Activated naive CD8-positive, alpha-beta T cell treated with anti-CD3 and anti-CD28 coated beads, Interleukin-2, amount 50 U/mL, for 16 hours (primary cell): ENCODE measurements at regions not wholly inside any gene's neighbourhood (a gene's known extent, or its start where the extent isn't known, plus 50 kb on each side); places are given as distances from the start of the nearest gene placed in this dataset.
"Not testable (repeated sequence)": the region's sequence is repeated elsewhere in the genome, so short reads cannot be mapped to it uniquely, and the experiment has no call there.

ENCODE experiments used
- DNase-seq: peaks from one replicate; pipeline ENCODE4 v3.0.0-alpha.2; 2020; ENCODE audit warnings: low read depth, low spot score

DNA sequence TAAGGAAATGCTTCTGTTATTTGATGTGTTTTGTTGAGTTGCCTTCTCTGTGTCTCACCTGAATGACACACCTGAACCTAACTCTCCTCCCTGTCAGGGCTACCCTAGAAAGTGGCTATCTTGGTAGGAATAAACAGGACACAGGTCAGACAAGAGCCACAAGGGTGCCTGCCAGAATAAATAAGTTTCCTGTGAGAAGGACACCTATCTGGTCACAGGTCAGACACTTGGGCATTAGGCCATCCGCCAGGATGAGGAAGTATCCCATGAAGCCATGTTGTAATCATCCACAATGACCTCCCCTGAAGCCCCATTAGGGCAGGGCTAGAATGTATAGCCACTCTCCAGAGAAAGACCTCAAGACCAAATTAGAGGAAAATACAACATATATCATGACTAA, 318.8 kb downstream of the ZNF674 start:
- DNase-seq = no peak

DNA sequence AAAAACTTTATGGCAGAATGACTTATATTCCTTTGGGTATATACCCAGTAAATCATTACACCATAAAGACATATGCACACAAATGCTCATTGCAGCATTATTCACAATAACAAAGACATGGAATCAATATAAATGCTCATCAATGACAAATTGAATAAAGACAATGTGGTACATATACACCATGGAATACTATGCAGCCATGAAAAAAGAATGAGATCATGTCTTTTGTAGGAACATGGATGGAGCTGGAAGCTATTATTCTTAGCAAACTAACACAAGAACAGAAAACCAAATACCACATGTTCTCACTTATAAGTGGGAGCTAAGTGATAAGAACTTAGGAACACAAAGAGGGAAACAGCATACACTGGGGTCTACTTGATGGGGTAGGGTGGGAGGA, 321.7 kb downstream of the ZNF674 start:
- DNase-seq = not testable (repeated sequence)

DNA sequence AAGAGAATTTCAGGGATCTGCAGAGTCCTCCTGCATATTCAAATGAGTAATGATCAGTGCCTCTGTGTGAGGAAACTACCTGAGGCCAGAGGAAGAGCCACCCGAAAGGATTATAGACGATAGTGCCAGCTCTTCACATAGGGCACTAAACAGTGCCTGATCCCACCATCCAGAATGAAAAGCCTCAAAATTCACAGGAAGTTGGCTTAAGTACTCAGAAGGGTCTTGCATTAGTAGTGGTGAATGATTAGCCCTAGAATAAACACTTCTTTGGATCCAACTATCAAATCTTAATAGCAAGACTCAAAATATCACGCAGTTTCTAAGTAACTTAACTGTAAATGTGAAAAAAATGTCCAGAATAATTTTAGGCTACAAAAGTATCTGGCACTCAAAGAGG, 324.4 kb downstream of the ZNF674 start:
- no peak for DNase-seq

DNA sequence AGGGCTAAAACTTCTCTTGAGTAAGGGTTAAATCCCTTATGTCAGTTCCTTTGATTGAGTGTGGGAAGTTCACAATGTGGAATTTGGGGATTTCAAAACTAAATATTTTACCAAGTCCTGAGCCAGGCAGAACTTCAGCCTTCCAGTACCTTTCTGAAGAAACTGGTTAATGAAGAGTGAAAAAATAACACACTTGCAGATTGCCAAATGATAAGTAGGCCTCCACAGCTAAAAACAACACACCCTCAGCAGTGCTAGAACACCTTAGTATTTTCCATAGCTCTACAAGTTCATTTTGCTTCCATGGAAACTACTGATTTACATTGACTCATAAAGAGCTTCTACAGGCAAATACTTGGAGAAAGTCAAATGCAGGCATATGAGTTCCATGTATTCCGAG, 326.8 kb downstream of the ZNF674 start:
- DNase-seq = no peak

DNA sequence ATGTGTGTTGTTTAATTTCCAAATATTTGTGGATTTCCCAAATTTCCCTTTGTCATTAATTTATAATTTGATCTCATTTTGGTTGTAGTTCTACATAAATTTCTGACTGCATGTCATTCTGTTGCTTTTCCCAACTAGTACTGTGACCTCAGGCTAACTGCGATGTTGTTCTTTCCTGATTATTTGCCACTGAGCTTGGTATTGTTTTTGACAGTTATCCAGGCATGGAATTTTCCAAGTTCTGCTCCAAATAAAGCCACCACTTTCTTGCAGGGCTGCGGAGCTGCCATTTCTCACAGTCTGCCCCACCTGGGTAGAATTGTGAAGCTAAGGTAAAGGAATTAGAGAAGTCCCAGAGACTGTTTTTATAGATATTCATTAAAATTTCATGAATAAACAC, 328.8 kb downstream of the ZNF674 start:
- DNase-seq = no peak

DNA sequence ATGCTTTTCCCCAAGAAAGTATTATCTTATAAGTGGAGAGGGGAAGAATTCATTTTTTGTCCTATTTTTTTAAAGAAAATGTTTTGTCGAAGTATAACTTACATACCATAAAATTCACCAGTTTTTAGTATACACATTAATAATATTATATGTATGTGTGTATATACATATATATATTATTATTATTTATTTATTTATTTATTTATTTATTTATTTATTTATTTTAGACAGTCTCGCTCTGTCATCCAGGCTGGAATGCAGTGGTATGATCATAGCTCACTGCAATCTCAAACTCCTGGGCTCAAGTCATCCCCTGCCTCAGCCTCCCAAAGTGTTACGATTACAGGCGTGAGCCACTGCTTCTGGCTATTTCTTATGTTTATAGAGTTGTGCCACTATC, 334.1 kb downstream of the ZNF674 start:
- DNase-seq = no peak

DNA sequence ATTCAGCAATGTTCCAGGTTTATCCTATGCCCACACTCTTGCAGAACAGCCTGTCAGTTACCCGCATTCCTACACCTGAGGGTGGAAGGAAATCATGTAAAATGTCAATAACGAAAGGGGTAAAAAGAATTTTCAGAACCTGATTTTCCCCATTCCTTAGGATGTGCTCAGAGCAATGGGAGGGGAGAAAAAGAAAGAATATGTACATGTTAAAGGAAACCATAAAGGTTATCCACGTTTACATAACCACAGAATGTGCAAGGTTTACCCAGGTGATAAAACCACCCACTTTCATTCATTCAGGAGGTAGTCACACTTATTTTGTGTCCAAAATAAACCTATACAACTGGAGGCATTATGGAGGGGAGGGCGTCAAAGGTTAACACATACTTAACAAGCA, 335.5 kb downstream of the ZNF674 start:
- DNase-seq = no peak

DNA sequence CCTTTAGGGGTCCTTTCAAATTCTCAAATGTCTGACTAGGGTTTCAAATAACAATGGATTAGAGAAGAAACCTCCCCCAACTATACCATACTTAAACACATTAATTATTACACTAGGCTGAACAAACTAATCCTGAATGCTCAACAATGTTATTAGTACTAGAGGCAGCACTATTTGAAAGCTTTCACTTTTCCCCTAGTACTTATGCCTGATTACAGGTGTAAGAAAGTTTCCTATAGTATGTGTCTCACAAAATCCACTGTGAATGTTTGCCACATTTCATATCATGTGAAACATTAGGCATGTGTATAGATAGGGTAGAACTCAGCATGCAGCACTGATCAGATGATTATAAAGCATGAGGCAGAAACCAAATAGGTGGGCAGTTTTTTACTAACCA, 336.2 kb downstream of the ZNF674 start:
- no peak for DNase-seq

DNA sequence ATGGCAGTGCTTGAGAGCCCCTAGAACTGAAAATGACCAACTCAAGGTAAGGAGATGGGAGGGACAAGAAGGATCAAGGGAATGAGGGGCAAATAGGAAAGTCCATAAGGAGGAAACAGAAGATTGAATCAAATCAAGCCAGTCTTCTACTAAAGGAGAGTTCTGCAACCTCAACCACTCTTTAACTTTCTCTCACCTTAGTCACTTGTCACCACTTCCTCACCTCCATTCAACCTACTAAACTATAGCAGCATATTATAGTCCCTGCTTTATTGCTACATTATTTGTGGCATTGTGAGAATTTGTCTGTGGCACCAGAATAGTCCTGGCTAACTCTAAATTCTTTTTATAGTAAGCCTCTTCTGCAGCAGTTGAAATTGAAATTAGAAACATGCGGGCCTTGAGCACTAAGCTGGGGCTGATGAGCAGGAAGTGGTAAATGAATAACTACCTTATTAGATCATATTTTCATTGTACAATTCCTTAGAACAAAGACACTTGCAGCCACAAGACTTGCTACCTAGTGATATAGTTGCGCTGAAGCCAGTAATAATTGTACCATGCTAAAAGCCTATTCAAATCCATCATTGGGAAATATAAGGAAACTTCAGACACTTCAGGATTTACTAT, 336.9 kb downstream of the ZNF674 start:
- DNase-seq = no peak

DNA sequence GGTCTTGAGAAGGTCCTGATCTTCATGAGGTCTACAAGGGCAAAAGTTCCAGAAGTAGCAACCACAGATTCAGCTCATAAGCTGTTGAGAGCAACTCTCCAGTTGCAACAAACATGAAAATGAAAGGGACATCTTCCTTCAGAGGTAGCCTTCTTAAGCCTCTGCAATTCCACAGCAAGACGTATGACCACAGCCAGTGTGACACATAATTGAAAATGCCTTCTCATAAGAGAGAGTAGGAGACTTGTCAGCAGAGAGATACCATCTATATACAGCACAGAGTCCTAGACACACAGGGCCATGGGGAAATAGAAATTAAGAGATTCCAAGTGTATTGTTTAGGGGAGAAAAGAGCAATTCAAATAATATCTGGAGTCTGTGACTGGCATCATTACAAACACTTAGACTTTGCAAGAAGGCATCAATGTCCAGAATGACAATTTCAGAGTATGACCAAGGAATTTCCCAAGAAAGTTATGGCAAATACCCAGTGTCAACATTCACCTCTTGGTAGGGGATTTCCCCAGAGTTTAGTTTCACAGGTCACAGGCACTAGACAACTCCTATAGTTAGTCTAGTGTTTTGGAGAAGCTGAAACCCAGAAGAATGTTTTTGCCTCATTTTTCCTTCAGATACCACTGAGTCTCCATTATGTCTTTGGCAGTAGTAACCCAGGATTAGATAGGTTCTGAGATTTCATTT, 340.3 kb downstream of the ZNF674 start:
- DNase-seq = no peak

DNA sequence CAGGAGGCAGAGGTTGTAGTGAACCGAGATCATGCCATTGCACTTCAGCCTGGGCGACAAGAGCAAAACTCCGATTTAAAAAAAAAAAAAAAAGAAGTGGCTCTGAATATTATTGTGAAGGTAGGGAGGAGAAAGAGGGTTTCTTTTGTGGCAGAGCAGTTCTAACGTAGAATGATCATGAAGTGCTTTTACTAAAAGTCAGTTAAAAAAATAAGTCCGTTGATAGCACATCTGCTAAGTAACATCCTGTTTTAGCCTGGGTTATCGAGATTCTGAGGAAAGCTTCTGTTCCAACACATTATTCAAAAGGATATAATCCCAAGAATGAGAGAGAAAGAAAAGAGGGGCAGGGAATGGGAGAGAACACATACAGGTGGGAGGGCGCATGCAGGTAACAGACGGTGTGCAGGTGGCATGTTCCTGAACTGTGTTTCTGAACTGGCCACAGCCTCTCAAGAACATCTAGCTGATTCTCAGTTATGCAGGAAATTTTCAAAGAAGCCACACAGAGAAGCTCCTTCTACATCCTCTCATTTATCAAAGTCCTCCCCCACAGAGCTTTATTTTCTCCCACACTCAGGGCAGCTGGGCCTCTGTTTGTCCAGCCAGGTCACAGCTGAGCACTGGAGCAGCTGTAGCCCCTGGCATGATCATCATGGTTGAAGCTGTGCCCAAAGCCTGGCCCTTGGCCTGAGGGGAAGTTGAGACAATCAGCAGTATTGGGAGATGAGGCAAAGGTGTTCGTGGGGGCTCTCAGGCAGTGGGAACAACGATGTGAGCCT, 342.3 kb downstream of the ZNF674 start:
- no peak for DNase-seq

DNA sequence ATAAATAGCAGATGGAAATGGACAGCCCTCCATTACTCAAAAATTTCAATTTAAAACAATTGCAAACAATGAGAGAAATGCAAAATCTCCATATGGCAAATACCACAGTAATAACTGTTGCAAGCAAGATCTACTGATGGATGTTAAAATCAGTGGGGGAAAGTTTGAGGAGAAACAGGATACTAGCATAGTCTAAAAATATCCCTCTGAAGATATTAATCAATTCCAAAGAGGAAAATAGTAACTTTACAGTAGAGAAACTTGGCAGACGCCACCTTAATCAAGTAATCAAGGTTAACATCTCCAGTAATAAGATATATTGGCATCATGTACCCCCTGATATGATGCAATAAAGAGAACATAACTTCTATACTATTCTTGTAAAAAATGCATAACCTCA, 344.8 kb downstream of the ZNF674 start:
- no peak for DNase-seq

DNA sequence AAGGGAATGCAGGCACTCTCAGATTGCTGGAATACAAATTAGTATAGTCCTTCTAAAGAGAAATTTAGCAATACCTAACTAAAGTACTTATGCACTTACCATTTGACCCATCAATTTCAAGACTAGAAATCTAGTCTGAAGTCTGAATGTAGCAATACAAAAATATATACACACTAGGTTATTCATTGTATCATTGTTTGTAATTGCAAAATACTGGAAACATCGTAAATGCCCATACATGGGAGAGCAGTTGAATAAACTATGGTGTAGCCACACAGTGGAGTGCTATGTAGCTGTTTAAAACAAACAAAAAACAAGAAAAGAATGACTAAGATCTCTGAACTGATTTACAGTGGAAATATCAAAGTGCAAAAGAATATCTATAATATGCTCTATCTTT, 346.4 kb downstream of the ZNF674 start:
- no peak for DNase-seq

DNA sequence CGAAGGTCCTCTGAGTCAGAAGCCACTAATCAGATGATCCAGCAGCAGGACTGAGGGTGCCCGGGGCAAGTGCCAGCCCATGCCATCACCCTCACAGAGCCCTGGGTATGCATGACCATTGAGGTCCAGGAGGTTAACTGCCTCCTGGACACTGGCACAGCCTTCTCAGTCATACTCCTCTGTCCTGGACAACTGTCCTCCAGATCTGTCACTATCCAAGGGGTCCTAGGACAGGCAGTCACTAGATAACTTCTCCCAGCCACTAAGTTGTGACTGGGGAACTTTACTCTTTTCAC, 358.5 kb downstream of the ZNF674 start:
- not testable (repeated sequence) for DNase-seq

DNA sequence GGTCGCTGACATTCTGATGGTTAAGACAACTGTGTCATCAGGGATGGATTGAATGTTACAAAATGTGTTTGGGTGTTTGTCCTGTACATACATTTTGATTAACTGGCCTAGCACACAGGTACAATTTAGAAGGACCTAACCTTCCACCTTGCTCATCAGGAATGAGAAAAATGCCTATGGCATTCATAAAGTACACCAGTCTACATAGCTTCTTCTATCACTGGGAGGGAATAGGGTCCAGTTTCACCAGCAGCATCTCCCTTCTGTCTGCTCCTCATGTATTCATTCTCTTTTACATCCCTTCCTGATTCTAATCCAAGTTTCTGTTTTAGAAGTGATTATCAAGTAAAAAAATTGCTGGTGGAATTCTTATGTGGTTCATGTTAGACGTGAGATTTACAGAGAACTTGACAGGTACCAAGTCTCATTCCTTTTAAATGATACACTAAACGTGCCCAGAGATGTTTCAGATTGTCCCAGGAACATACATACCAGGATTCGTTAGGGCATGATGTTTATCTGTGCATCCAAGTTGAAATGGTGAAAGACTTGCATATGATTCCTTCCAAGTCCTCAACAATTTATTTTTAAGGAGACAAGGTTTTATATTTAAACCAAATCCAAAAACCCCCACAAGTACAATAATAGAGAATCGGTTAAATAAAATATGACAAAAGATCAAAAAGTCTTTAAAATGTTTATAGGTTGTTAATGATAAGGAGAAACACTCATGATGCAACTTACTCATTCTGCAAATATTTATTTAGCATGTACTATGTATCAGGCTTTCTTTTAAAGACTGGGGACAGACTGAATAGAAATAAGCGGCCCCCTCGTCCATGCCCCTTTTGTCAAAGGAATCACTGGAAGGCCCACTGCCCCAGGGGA, 359.1 kb downstream of the ZNF674 start:
- no peak for DNase-seq

DNA sequence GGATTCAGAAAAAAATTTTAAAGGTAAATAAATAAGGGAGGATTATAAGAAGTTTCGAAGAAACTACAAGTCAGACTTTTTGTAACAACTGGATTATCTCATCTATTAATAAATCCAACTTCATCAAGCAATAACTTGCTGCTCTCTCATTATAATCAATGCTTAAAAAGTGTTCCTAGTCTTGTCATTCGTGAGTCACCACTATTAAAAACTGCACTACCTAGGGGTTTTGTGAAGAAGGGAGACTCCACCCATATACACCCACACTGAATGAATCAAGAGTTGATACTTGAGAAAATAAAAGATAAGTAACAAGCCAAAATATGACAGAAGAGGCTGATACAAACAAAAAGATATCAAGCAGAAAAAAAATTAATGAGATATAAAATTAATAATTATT, 360.5 kb downstream of the ZNF674 start:
- no peak for DNase-seq

DNA sequence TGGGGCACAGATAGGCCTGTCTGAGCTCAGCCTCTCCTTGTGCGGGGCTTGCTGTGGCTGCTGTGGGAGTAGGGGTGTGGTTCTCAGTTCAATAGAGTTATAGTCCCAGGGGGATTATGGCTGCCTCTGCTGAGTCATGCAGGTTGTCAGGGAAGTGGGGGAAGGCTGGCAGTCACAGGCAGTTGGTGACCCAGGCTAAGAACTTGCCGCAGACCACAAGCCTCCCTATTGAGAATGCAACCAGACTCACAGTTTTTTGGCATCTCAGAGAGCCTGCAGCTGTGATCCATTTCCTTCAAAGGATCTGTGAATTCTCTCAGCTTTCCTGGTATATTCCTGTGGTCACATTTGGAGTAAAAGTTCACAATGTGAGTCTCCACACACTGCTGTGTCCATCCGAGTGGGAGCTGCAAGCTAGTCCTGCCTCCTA, 364.9 kb downstream of the ZNF674 start:
- no peak for DNase-seq

DNA sequence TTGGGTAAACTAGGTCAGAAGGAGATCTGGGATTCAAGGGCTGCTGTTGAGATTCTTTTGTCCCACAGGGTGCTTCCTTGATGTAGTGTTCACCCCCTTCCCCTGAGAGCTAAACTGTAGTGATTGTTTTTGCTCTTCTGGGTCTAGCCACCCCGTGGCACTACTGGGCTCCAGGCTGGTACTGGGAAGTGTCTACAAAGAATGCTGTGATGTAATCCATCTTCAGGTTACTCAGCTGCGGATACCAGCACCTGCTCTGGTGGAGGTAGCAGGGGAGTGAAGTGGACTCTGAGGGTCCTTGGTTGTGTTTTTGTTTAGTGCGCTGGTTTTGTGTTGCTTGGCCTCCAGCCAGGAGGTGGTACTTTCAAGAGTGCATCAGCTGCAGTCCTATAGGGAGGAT, 365.5 kb downstream of the ZNF674 start:
- no peak for DNase-seq

DNA sequence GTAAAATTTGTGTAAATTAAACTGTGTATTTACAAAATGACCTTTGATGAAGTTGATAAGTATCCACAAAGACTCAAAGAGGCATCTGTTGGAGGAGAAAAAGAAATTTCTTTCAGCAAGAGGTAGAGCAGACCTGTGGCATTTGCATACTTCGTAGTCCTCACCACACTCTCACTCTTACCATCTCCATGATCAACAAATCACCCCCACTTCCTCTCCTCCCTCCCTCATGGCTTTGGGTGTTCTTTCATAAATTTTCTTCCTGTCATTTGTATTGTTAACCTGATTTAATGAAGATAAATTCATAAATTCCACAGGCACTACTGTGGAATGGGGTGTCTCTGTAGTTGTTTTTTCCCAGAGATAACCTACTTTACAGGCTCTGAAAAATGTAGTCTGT, 366.5 kb downstream of the ZNF674 start:
- DNase-seq = no peak

DNA sequence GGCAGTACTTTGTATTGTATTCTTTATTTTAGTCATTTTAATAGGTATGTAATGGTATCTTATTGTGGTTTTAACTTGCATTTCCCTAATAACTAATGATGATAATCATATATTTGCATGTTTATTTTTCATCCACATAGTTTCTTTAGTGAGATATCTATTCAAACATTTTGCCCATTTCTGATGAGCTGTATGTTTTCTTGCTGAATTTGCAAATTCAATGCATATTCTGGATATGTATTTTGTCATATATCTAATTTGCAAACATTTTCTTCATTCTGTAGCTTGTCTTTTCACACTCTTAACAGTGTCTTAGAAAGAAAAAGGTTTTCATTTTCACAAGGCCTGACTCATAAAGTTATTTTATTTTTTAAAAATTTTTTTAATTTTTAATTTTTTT, 372.1 kb downstream of the ZNF674 start:
- DNase-seq = no peak

DNA sequence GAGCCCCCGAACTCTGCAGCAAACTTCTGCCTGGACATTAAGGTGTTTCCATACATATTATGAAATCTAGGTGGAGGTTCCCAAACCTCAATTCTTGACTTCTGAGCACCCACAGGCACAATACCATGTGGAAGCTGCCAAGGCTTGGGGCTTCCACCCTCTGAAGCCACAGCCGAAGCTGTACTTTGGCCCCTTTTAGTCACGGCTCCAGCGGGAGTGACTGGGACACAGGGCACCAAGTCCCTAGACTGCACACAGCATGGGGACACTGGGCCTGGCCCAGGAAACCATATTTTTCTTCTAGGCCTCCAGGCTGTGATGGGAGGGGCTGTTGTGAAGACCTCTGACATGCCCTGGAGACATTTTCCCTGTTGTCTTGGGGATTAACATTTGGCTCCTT, 373.8 kb downstream of the ZNF674 start:
- DNase-seq = not testable (repeated sequence)

DNA sequence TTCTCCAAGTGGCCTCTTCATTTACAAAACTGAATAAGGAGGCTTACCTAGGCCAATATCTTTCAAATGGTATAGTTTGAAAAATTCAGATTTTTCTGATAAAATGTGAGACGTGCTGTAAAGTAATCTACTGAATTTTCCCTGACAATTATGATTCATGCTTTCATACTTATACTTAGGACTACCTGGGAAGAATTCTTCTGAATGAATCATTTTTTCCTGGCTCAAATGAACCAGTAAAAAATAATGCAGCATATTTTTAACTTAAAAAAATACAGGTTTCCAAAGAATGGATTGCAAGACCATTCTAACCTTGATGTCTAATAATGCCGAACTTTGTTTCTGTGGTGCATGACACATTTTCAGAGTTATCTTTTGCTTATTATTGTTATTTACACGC, 375.4 kb downstream of the ZNF674 start:
- DNase-seq = no peak
